HG02610 (cell line): ENCODE measurements at regions not wholly inside any gene's neighbourhood (a gene's known extent, or its start where the extent isn't known, plus 50 kb on each side); places are given as distances from the start of the nearest gene placed in this dataset.

ENCODE experiments used
- ATAC-seq: cut with Tn5 transposase; IDR thresholded peaks from one replicate; pipeline ENCODE4 v1.9.1; 2021; ENCODE audit warnings: mild to moderate bottlenecking, moderate library complexity; ENCODE audit not compliant: unreplicated experiment

- no peak for ATAC-seq
Observed at GRCh38 chr4:108567831-108568230, 52.5 kb upstream of the RPL34 start.

- ATAC-seq = no peak
Observed at GRCh38 chr4:108561116-108561515, 59.3 kb upstream of the RPL34 start.

- no peak for ATAC-seq
Observed at GRCh38 chr4:108560616-108561015, 59.8 kb upstream of the RPL34 start.

GRCh38 chr4:108559911-108560310 lies 60.5 kb upstream of the RPL34 start:
- no peak for ATAC-seq

GRCh38 chr4:108559068-108559793 lies 61.1 kb upstream of the RPL34 start:
- peak; percentile 20 for ATAC-seq

GRCh38 chr4:108556588-108557200 lies 63.7 kb upstream of the RPL34 start:
- ATAC-seq = peak; percentile 84

GRCh38 chr4:108556166-108556565 lies 64.2 kb upstream of the RPL34 start:
- ATAC-seq = no peak

GRCh38 chr4:108555701-108556100 lies 64.7 kb upstream of the RPL34 start:
- no peak for ATAC-seq

GRCh38 chr4:108547682-108548081 lies 72.7 kb upstream of the RPL34 start:
- no peak for ATAC-seq

- no peak for ATAC-seq
Observed at GRCh38 chr4:108546728-108547127, 73.6 kb upstream of the RPL34 start.

GRCh38 chr4:108544481-108544880 lies 75.9 kb upstream of the RPL34 start:
- ATAC-seq = no peak

GRCh38 chr4:108543359-108543968 lies 76.9 kb upstream of the RPL34 start:
- ATAC-seq = no peak

- no peak for ATAC-seq
Observed at GRCh38 chr4:108540536-108540935, 79.8 kb upstream of the RPL34 start.

GRCh38 chr4:108536577-108536976 lies 83.8 kb upstream of the RPL34 start:
- no peak for ATAC-seq

- ATAC-seq = no peak
Observed at GRCh38 chr4:108535757-108536156, 84.6 kb upstream of the RPL34 start.

- ATAC-seq = no peak
Observed at GRCh38 chr4:108533876-108534275, 86.5 kb upstream of the RPL34 start.

GRCh38 chr4:108533245-108533844 lies 87.0 kb upstream of the RPL34 start:
- no peak for ATAC-seq

- ATAC-seq = no peak
Observed at GRCh38 chr4:108532738-108533137, 87.6 kb upstream of the RPL34 start.

- no peak for ATAC-seq
Observed at GRCh38 chr4:108532187-108532586, 88.2 kb upstream of the RPL34 start.

GRCh38 chr4:108531461-108531860 lies 88.9 kb upstream of the RPL34 start:
- no peak for ATAC-seq

GRCh38 chr4:108529984-108530905 lies 90.1 kb upstream of the RPL34 start:
- ATAC-seq = no peak
